IMR-90 (cell line): ENCODE measurements at regions not wholly inside any gene's neighbourhood (a gene's known extent, or its start where the extent isn't known, plus 50 kb on each side); places are given as distances from the start of the nearest gene placed in this dataset.

Source experiments
- ATAC-seq: fragments of 200-7000 bp; cut with Tn5 transposase; 2 replicates; pipeline ENCODE4 v1.9.1; 2020; ENCODE audit warnings: low read depth, mild to moderate bottlenecking, moderate library complexity
- BruUV-seq: library from RNA; stranded (reverse); fragments of 400-500 nt; replicated peaks from 2 replicates; lab custom pipeline; 2021; lab: Mats Ljungman, UMichigan
- CTCF ChIA-PET: fragments of 300-600 bp; formaldehyde crosslinking; extraction: SDS; loops from one replicate; lab custom pipeline; 2021; ENCODE audit warnings: antibody characterized with exemption; lab: Yijun Ruan, JAX
- POLR2A ChIA-PET: fragments of 300-600 bp; sonication (Branson Sonifier 250); formaldehyde crosslinking; loops from one replicate; lab custom pipeline; 2022; ENCODE audit warnings: antibody characterized with exemption; ENCODE audit not compliant: unreplicated experiment; lab: Charles Lee
- DNase-seq: peaks from one replicate; pipeline ENCODE4 v3.0.0; 2013
- H2AFZ ChIP-seq: replicated peaks from 2 replicates; pipeline ENCODE3; 2013; ENCODE audit warnings: low read length, mild to moderate bottlenecking; ENCODE audit not compliant: poor library complexity
- H2AK5ac ChIP-seq: 2 replicates; pipeline ENCODE4 v1.6.1; 2013; ENCODE audit warnings: low read depth, low read length, inconsistent platforms
- H2AK9ac ChIP-seq: replicated peaks from 2 replicates; pipeline ENCODE3; 2013; ENCODE audit warnings: mild to moderate bottlenecking, low read depth, low read length, moderate library complexity; ENCODE audit not compliant: poor library complexity
- H2BK120ac ChIP-seq: 2 replicates; pipeline ENCODE4 v1.6.1; 2013; ENCODE audit warnings: low read depth, low read length, inconsistent platforms
- H2BK15ac ChIP-seq: 3 replicates; pipeline ENCODE4 v1.6.1; 2013; ENCODE audit warnings: low read depth, low read length, inconsistent platforms
- H2BK20ac ChIP-seq: 2 replicates; pipeline ENCODE4 v1.6.1; 2013; ENCODE audit warnings: low read depth, mild to moderate bottlenecking, inconsistent platforms, low read length, moderate library complexity
- H2BK5ac ChIP-seq: 2 replicates; pipeline ENCODE4 v1.6.1; 2013; ENCODE audit warnings: mild to moderate bottlenecking, low read depth, low read length, inconsistent platforms; ENCODE audit not compliant: poor library complexity, severe bottlenecking
- H3K14ac ChIP-seq: replicated peaks from 2 replicates; pipeline ENCODE4 v1.6.1; 2013; ENCODE audit warnings: low read depth, low read length, inconsistent platforms
- H3K18ac ChIP-seq: 2 replicates; pipeline ENCODE4 v1.6.1; 2013; ENCODE audit warnings: low read depth, low read length, control low read depth
- H3K23ac ChIP-seq: 2 replicates; pipeline ENCODE4 v1.6.1; 2013; ENCODE audit warnings: low read depth, low read length, inconsistent platforms
- H3K27ac ChIP-seq: 2 replicates; pipeline ENCODE4 v1.5.1; 2013; ENCODE audit warnings: mild to moderate bottlenecking, control low read depth, low read length; ENCODE audit not compliant: insufficient read depth
- H3K27me3 ChIP-seq: 2 replicates; pipeline ENCODE4 v1.6.1; 2013; ENCODE audit warnings: low read length; ENCODE audit not compliant: control insufficient read depth, insufficient read depth
- H3K36me3 ChIP-seq: 2 replicates; pipeline ENCODE4 v1.6.1; 2013; ENCODE audit warnings: low read length, mixed read lengths; ENCODE audit not compliant: control insufficient read depth, insufficient read depth
- H3K4ac ChIP-seq: 2 replicates; pipeline ENCODE4 v1.6.1; 2013; ENCODE audit warnings: low read depth, low read length, inconsistent platforms
- H3K4me1 ChIP-seq: 2 replicates; pipeline ENCODE4 v1.6.1; 2013; ENCODE audit warnings: low read length, mixed read lengths; ENCODE audit not compliant: control insufficient read depth, insufficient read depth
- H3K4me2 ChIP-seq: 2 replicates; pipeline ENCODE4 v1.6.1; 2013; ENCODE audit warnings: low read depth, mild to moderate bottlenecking, control low read depth, low read length, moderate library complexity
- H3K4me3 ChIP-seq: 2 replicates; pipeline ENCODE4 v1.5.1; 2013; ENCODE audit warnings: low read depth, mild to moderate bottlenecking, control low read depth, low read length, moderate library complexity; ENCODE audit not compliant: insufficient read depth
- H3K56ac ChIP-seq: 2 replicates; pipeline ENCODE4 v1.6.1; 2013; ENCODE audit warnings: low read length, inconsistent platforms; ENCODE audit not compliant: insufficient read depth; ENCODE audit errors: extremely low read depth
- H3K79me1 ChIP-seq, 2 experiments: 2 replicates each; pipeline ENCODE4 v1.6.1; 2013; ENCODE audit warnings: low read length in 2 of 2, inconsistent platforms in 1 of 2, low read depth in 1 of 2
- H3K9ac ChIP-seq: 2 replicates; pipeline ENCODE4 v1.6.1; 2013; ENCODE audit warnings: low read depth, low read length, control low read depth
- H3K9me1 ChIP-seq: 2 replicates; pipeline ENCODE4 v1.6.1; 2013; ENCODE audit warnings: low read length, inconsistent platforms; ENCODE audit not compliant: insufficient read depth
- H3K9me3 ChIP-seq: 2 replicates; pipeline ENCODE4 v1.6.1; 2013; ENCODE audit warnings: low read length; ENCODE audit not compliant: control insufficient read depth, insufficient read depth
- H4K20me1 ChIP-seq: 2 replicates; pipeline ENCODE4 v1.6.1; 2013; ENCODE audit warnings: low read length, inconsistent platforms; ENCODE audit not compliant: insufficient read depth
- H4K5ac ChIP-seq: 2 replicates; pipeline ENCODE4 v1.6.1; 2013; ENCODE audit warnings: mild to moderate bottlenecking, low read depth, low read length, control low read depth
- H4K8ac ChIP-seq, 2 experiments: 2 replicates each; pipeline ENCODE4 v1.6.1; 2013; ENCODE audit warnings: low read depth in 2 of 2, low read length in 2 of 2, control low read depth in 1 of 2, inconsistent platforms in 1 of 2
- H4K91ac ChIP-seq: 2 replicates; pipeline ENCODE4 v1.6.1; 2013; ENCODE audit warnings: low read depth, low read length, inconsistent platforms; ENCODE audit not compliant: insufficient read depth
- BHLHE40 ChIP-seq: fragments of 150-350 bp; IDR thresholded peaks from 2 replicates; pipeline ENCODE4 v1.6.1; 2016; ENCODE audit warnings: mild to moderate bottlenecking, low read depth, low read length
- FOS ChIP-seq: fragments of 150-350 bp; IDR thresholded peaks from 2 replicates; pipeline ENCODE4 v1.6.1; 2016; ENCODE audit warnings: low read depth, low read length
- MAZ ChIP-seq: IDR thresholded peaks from 2 replicates; pipeline ENCODE4 v1.6.1; 2012; ENCODE audit warnings: low read depth, mild to moderate bottlenecking, low read length, improper control_type of control experiment, moderate library complexity, borderline replicate concordance
- NFE2L2 ChIP-seq: fragments of 150-350 bp; IDR thresholded peaks from 2 replicates; pipeline ENCODE4 v1.6.1; 2016; ENCODE audit warnings: low read depth, mild to moderate bottlenecking, low read length
- RAD21 ChIP-seq: IDR thresholded peaks from 2 replicates; pipeline ENCODE4 v1.6.1; 2012; ENCODE audit warnings: low read length, improper control_type of control experiment
- SMC3 ChIP-seq: fragments of 150-350 bp; IDR thresholded peaks from 2 replicates; pipeline ENCODE4 v1.6.1; 2016; ENCODE audit warnings: low read depth, mild to moderate bottlenecking, antibody characterized with exemption, low read length, moderate library complexity
- WGBS, 2 experiments: methylation state at CpG; one replicate each; pipeline versions ENCODE4 v1.1.5 to v1.1.7; 2013; ENCODE audit warnings: missing lambda C conversion rate in 2 of 2; ENCODE audit not compliant: insufficient read length in 1 of 2; ENCODE audit errors: extremely low coverage in 2 of 2; 5-methylcytosine and 5-hydroxymethylcytosine counted together
- dilution Hi-C: fragments of 300-500 bp; cut with HindIII; formaldehyde crosslinking; loops from one replicate; pipeline ENCODE4 v1.14.3; 2018; ENCODE audit warnings: low sequenced_read_pairs; ENCODE audit not compliant: unreplicated experiment
- in situ Hi-C: fragments of 300-500 bp; cut with MboI; formaldehyde crosslinking; loops from 3 replicates; pipeline ENCODE4 v1.14.3; 2019; ENCODE audit warnings: low sequenced_read_pairs, inconsistent platforms, mixed read lengths
- intact Hi-C: fragments of 100-400 bp; cut with micrococcal nuclease; formaldehyde crosslinking; loops from 2 replicates; pipeline ENCODE4 v1.10.0; 2022
- TF ChIP-seq, protein P1 (sequence below): conservative IDR thresholded peaks from 2 replicates; pipeline ENCODE4 v1.5.1; 2012; ENCODE audit warnings: mild to moderate bottlenecking, low read depth, low read length, improper control_type of control experiment

DNA sequence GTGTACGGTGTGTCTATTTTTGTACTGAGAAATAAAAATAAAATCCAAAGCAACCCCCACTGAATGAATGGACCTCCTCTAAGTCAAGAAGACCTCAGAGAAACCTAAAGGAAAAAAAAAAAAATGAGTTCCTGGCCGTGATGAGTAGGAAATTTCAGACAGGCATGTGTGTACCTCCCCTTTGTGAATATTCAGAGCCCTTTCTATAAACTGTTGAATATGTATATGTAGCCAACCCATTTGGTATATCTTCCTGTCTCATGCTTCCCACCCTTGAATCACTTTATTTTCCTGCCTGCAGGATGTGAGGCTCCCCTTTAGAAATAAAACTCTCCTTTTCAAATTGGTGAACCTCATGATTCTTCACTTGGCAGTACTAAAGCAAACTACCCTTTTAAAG, 887.8 kb upstream of the NCAM2 start:
- Histone ChIP-seq H2AK5ac (no peak overlapping the region), H3K27ac (no peak overlapping the region), H3K23ac (no peak overlapping the region), H3K9me3 (no peaks in the 10 kb centered on the region), H3K4me2 (no peak overlapping the region), H2BK5ac (no peak overlapping the region), H3K56ac (no peak overlapping the region), H3K4me3 (no peak overlapping the region), H3K27me3 (no peaks in the 10 kb centered on the region), H3K9me1 (no peaks in the 10 kb centered on the region), H3K4me1 (no peaks in the 10 kb centered on the region), H4K8ac (no peak overlapping the region), H3K4ac (no peak overlapping the region), H2BK120ac (no peak overlapping the region), H3K14ac (no peak overlapping the region), H3K79me1 (no peaks in the 10 kb centered on the region), H2BK15ac (no peak overlapping the region), H2BK20ac (no peak overlapping the region), H4K20me1 (no peaks in the 10 kb centered on the region), H4K5ac (no peak overlapping the region), H4K91ac (no peak overlapping the region), H3K18ac (no peak overlapping the region), H2AK9ac (no peak overlapping the region), H2AFZ (no peak overlapping the region), H3K36me3 (no peaks in the 10 kb centered on the region), H3K9ac (no peak overlapping the region)
- ChIA-PET CTCF (no interaction called here), POLR2A (no interaction called here)
- TF ChIP-seq RAD21 (no peak), BHLHE40 (no peak), FOS (no peak), MAZ (no peak), SMC3 (no peak), NFE2L2 (no peak)
- TF ChIP-seq, protein P1, sequence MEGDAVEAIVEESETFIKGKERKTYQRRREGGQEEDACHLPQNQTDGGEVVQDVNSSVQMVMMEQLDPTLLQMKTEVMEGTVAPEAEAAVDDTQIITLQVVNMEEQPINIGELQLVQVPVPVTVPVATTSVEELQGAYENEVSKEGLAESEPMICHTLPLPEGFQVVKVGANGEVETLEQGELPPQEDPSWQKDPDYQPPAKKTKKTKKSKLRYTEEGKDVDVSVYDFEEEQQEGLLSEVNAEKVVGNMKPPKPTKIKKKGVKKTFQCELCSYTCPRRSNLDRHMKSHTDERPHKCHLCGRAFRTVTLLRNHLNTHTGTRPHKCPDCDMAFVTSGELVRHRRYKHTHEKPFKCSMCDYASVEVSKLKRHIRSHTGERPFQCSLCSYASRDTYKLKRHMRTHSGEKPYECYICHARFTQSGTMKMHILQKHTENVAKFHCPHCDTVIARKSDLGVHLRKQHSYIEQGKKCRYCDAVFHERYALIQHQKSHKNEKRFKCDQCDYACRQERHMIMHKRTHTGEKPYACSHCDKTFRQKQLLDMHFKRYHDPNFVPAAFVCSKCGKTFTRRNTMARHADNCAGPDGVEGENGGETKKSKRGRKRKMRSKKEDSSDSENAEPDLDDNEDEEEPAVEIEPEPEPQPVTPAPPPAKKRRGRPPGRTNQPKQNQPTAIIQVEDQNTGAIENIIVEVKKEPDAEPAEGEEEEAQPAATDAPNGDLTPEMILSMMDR = no peak
- no TSS peak for BruUV-seq
- in situ Hi-C loops = no loop called here
- DNase-seq (no peak), ATAC-seq (no peak)
- dilution Hi-C loops = no loop called here
- intact Hi-C loops = no loop called here
- WGBS, 2 experiments = no CpG with 5 or more reads among the region's 2 CpGs
